SU-DHL-6 (cell line): ENCODE measurements at regions not wholly inside any gene's neighbourhood (a gene's known extent, or its start where the extent isn't known, plus 50 kb on each side); places are given as distances from the start of the nearest gene placed in this dataset.

Source experiments
- EZH2phosphoT487 ChIP-seq: fragments of 200-600 bp; sonication (generic), shearing (Covaris generic); conservative IDR thresholded peaks from 2 replicates; pipeline ENCODE4 v1.6.1; 2018; ENCODE audit warnings: mild to moderate bottlenecking, antibody characterized with exemption, low read length, moderate library complexity, mixed read lengths
- TF ChIP-seq, protein P1 (sequence below): fragments of 200-600 bp; sonication (generic); IDR thresholded peaks from one replicate; pipeline ENCODE4 v1.5.1; 2017; ENCODE audit warnings: antibody characterized with exemption, mild to moderate bottlenecking, low read length, moderate library complexity; ENCODE audit not compliant: insufficient read depth, poor library complexity, severe bottlenecking

DNA sequence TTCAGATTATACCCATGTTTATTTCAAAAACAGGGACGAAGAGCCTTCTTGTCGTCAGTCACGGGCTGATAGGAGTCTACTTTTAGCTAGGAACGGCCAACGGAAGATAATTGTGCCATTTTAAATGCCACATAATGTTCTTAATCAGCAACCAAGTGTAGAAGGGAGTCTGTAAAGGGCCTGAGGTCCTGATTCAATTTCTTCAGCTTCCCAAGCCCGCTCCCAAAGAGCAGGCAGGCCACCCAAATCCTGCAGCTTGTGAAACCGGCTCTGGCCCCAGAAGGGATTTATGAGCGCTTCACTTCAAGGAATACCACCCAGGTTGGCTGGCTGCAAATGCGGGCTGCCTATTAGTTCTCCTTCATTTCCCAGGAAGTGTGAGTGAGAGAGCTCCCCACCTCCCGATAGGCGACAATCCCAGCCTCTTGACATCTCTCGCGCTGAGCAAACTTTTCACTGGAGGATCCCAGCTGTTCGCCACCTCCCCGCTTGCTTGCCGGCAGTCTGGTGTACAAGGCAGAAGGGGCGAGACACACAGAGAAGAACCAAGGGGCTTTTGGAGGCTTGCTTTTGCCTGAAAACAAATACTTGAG lies 272.9 kb downstream of the CDH20 start:
- TF ChIP-seq, protein P1, sequence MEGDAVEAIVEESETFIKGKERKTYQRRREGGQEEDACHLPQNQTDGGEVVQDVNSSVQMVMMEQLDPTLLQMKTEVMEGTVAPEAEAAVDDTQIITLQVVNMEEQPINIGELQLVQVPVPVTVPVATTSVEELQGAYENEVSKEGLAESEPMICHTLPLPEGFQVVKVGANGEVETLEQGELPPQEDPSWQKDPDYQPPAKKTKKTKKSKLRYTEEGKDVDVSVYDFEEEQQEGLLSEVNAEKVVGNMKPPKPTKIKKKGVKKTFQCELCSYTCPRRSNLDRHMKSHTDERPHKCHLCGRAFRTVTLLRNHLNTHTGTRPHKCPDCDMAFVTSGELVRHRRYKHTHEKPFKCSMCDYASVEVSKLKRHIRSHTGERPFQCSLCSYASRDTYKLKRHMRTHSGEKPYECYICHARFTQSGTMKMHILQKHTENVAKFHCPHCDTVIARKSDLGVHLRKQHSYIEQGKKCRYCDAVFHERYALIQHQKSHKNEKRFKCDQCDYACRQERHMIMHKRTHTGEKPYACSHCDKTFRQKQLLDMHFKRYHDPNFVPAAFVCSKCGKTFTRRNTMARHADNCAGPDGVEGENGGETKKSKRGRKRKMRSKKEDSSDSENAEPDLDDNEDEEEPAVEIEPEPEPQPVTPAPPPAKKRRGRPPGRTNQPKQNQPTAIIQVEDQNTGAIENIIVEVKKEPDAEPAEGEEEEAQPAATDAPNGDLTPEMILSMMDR = no peak
- TF ChIP-seq EZH2phosphoT487 = no peak
